ENCODE measurements at regions not wholly inside any gene's neighbourhood (a gene's known extent, or its start where the extent isn't known, plus 50 kb on each side); places are given as distances from the start of the nearest gene placed in this dataset.

DNA sequence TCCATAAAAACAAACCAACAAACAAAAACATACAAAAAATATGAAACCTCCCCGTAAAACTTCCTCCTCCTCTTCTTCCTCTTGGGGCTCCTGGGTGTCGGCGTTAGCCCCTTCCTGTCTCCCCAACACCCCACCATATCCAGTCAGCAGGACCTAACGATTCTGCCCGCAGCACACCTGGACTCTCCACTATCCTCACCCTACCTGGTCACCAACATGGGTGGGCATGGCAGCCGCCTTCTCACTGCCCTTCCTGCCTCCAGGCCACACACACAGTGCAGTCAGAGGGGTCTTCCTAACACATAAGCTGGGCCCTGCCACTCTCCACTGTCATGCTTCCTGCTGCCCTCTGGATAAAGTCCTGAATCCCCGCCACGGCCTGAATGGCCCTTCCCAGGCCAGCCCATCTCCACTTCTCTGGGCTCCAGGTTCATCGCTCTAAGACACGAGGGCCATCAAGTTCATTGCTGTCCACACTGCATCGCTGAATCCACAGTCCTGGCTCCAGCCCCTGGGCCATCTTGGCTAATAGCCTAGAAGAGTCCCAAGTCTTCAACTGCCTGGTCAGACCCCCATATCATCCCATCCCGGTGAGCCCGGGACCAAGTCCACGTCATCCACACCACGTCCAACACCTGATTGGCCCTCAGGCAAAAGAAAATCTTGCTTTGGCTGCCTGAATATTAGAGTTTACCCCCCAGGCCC lies 76.2 kb downstream of the IGLL1 start:
- intact Hi-C loops (cut with micrococcal nuclease) = no loop called here
- DNase-seq (no peak), ATAC-seq (ENCODE audit: low read depth) (no peak)
- H3K79me1 ChIP-seq (ENCODE audit: low read depth in 1 of 2, low read length in 2 of 2) = no peaks in the 10 kb centered on the region
- no peaks in the 10 kb centered on the region for H3K4me1 ChIP-seq (ENCODE audit: control insufficient read depth, insufficient read depth, low read length)
- CTCF ChIA-PET = no interaction called here
- peaks cover 8% of the 10 kb centered on the region for H3K27me3 ChIP-seq (ENCODE audit: control insufficient read depth, insufficient read depth, low read length)
- no peak overlapping the region for H3K4me2 ChIP-seq (ENCODE audit: low read depth, low read length)
- no peak overlapping the region for H2AK9ac ChIP-seq (replicated peaks; ENCODE audit: low read depth, low read length, poor library complexity)
- H4K20me1 ChIP-seq (ENCODE audit: insufficient read depth, low read length) = no peaks in the 10 kb centered on the region
- WGBS, 2 experiments (ENCODE audit: extremely low coverage in 2 of 2, insufficient read length in 1 of 2) = 70 to 100% methylated on average over 1 to 10 of the region's 15 CpGs
- H3K9ac ChIP-seq (ENCODE audit: low read depth, low read length) = no peak overlapping the region
- no peak overlapping the region for H2BK15ac ChIP-seq (ENCODE audit: low read depth, low read length)
- H3K56ac ChIP-seq (ENCODE audit: extremely low read depth, insufficient read depth, low read length) = no peak overlapping the region
- POLR2A ChIA-PET (ENCODE audit: unreplicated experiment) = no interaction called here
- no peak overlapping the region for H2BK120ac ChIP-seq (ENCODE audit: low read depth, low read length)
- H2BK5ac ChIP-seq (ENCODE audit: low read depth, low read length, poor library complexity, severe bottlenecking) = no peak overlapping the region
- no peak overlapping the region for H2BK20ac ChIP-seq (ENCODE audit: low read depth, low read length)
- no peaks in the 10 kb centered on the region for H3K9me1 ChIP-seq (ENCODE audit: insufficient read depth, low read length)
- no peak overlapping the region for H4K8ac ChIP-seq (ENCODE audit: low read depth in 2 of 2, low read length in 2 of 2)
- H2AFZ ChIP-seq (replicated peaks; ENCODE audit: low read length, poor library complexity) = no peak overlapping the region
- no peak overlapping the region for H3K4me3 ChIP-seq (ENCODE audit: insufficient read depth, low read depth, low read length)
- H2AK5ac ChIP-seq (ENCODE audit: low read depth, low read length) = no peak overlapping the region
- BruUV-seq (replicated peaks) = no TSS peak
- no peak overlapping the region for H3K4ac ChIP-seq (ENCODE audit: low read depth, low read length)
- H3K18ac ChIP-seq (ENCODE audit: low read depth, low read length) = no peak overlapping the region
- no peak overlapping the region for H3K27ac ChIP-seq (ENCODE audit: insufficient read depth, low read length)
- no peaks in the 10 kb centered on the region for H3K9me3 ChIP-seq (ENCODE audit: control insufficient read depth, insufficient read depth, low read length)
- dilution Hi-C loops (cut with HindIII; ENCODE audit: low sequenced_read_pairs, unreplicated experiment) = no loop called here
- TF ChIP-seq RFX5 (IDR thresholded peaks at IDR 0.05; ENCODE audit: low read depth, low read length) (no peak), MAFK (IDR thresholded peaks at IDR 0.05; ENCODE audit: low read depth, low read length) (no peak), BHLHE40 (IDR thresholded peaks at IDR 0.05; ENCODE audit: low read depth, low read length) (no peak), MAZ (IDR thresholded peaks at IDR 0.05; ENCODE audit: borderline replicate concordance, low read depth, low read length) (no peak), CEBPB (IDR thresholded peaks at IDR 0.05; ENCODE audit: low read depth, low read length) (no peak), SMC3 (IDR thresholded peaks at IDR 0.05; ENCODE audit: low read depth, low read length) (no peak), RAD21 (IDR thresholded peaks at IDR 0.05; ENCODE audit: low read length) (no peak), MXI1 (IDR thresholded peaks at IDR 0.05; ENCODE audit: borderline replicate concordance, low read depth, low read length) (no peak), NFE2L2 (IDR thresholded peaks at IDR 0.05; ENCODE audit: low read depth, low read length) (no peak), FOS (IDR thresholded peaks at IDR 0.05; ENCODE audit: low read depth, low read length) (no peak), RCOR1 (IDR thresholded peaks at IDR 0.05; ENCODE audit: insufficient replicate concordance, low read length) (no peak)
- TF ChIP-seq, protein P1, sequence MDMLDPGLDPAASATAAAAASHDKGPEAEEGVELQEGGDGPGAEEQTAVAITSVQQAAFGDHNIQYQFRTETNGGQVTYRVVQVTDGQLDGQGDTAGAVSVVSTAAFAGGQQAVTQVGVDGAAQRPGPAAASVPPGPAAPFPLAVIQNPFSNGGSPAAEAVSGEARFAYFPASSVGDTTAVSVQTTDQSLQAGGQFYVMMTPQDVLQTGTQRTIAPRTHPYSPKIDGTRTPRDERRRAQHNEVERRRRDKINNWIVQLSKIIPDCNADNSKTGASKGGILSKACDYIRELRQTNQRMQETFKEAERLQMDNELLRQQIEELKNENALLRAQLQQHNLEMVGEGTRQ (IDR thresholded peaks at IDR 0.05; ENCODE audit: low read depth, low read length) = no peak
- TF ChIP-seq, protein P2, sequence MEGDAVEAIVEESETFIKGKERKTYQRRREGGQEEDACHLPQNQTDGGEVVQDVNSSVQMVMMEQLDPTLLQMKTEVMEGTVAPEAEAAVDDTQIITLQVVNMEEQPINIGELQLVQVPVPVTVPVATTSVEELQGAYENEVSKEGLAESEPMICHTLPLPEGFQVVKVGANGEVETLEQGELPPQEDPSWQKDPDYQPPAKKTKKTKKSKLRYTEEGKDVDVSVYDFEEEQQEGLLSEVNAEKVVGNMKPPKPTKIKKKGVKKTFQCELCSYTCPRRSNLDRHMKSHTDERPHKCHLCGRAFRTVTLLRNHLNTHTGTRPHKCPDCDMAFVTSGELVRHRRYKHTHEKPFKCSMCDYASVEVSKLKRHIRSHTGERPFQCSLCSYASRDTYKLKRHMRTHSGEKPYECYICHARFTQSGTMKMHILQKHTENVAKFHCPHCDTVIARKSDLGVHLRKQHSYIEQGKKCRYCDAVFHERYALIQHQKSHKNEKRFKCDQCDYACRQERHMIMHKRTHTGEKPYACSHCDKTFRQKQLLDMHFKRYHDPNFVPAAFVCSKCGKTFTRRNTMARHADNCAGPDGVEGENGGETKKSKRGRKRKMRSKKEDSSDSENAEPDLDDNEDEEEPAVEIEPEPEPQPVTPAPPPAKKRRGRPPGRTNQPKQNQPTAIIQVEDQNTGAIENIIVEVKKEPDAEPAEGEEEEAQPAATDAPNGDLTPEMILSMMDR (conservative IDR thresholded peaks at IDR 0.05; ENCODE audit: low read depth, low read length) = no peak
- TF ChIP-seq, protein P3, sequence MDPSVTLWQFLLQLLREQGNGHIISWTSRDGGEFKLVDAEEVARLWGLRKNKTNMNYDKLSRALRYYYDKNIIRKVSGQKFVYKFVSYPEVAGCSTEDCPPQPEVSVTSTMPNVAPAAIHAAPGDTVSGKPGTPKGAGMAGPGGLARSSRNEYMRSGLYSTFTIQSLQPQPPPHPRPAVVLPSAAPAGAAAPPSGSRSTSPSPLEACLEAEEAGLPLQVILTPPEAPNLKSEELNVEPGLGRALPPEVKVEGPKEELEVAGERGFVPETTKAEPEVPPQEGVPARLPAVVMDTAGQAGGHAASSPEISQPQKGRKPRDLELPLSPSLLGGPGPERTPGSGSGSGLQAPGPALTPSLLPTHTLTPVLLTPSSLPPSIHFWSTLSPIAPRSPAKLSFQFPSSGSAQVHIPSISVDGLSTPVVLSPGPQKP (IDR thresholded peaks at IDR 0.05; ENCODE audit: borderline replicate concordance, low read depth, low read length) = no peak
- H4K91ac ChIP-seq (ENCODE audit: insufficient read depth, low read depth, low read length) = no peak overlapping the region
- no peak overlapping the region for H3K14ac ChIP-seq (replicated peaks; ENCODE audit: low read depth, low read length)
- H3K23ac ChIP-seq (ENCODE audit: low read depth, low read length) = no peak overlapping the region
- no peaks in the 10 kb centered on the region for H3K36me3 ChIP-seq (ENCODE audit: control insufficient read depth, insufficient read depth, low read length)
- no peak overlapping the region for H4K5ac ChIP-seq (ENCODE audit: low read depth, low read length)
- in situ Hi-C loops (cut with MboI; ENCODE audit: low sequenced_read_pairs) = no loop called here

Measured in IMR-90 (cell line).